Amygdala (tissue), 56 donors: ENCODE measurements at regions not wholly inside any gene's neighbourhood (a gene's known extent, or its start where the extent isn't known, plus 50 kb on each side); places are given as distances from the start of the nearest gene placed in this dataset.

ENCODE experiments used
- DNase-seq, 56 donors: peaks; one replicate each; lab custom pipeline; 2025; lab: John Stamatoyannopoulos, UW

- no peak for DNase-seq
These were observed 500.3 kb upstream of the SMIM21 start for GRCh38 chr18:75927791-75928190.

- no peak for DNase-seq
These were observed 499.3 kb upstream of the SMIM21 start for GRCh38 chr18:75926811-75927210.

GRCh38 chr18:75923169-75923568, 495.7 kb upstream of the SMIM21 start:
- peak in 11 of 56 donors; percentile 5 to 52 (median 10) for DNase-seq

- no peak for DNase-seq
These were observed 489.1 kb upstream of the SMIM21 start for GRCh38 chr18:75916624-75916982.

- DNase-seq: peak in 41 of 56 donors; percentile 5 to 69 (median 39)
These were observed 488.6 kb upstream of the SMIM21 start for GRCh38 chr18:75915941-75916623.

GRCh38 chr18:75912829-75913228, 485.3 kb upstream of the SMIM21 start:
- DNase-seq: no peak

GRCh38 chr18:75904416-75904815, 476.9 kb upstream of the SMIM21 start:
- no peak for DNase-seq

- DNase-seq: no peak
These were observed 471.1 kb upstream of the SMIM21 start for GRCh38 chr18:75898651-75899050.

GRCh38 chr18:75897386-75897785, 469.9 kb upstream of the SMIM21 start:
- no peak for DNase-seq

- no peak for DNase-seq
These were observed 469.4 kb upstream of the SMIM21 start for GRCh38 chr18:75896865-75897264.

- no peak for DNase-seq
These were observed 467.6 kb upstream of the SMIM21 start for GRCh38 chr18:75895135-75895534.

GRCh38 chr18:75884728-75885127, 457.2 kb upstream of the SMIM21 start:
- DNase-seq: no peak

GRCh38 chr18:75880925-75881504, 453.5 kb upstream of the SMIM21 start:
- DNase-seq: no peak

GRCh38 chr18:75880266-75880665, 452.8 kb upstream of the SMIM21 start:
- DNase-seq: no peak

GRCh38 chr18:75879196-75879595, 451.7 kb upstream of the SMIM21 start:
- DNase-seq: no peak

- no peak for DNase-seq
These were observed 448.1 kb upstream of the SMIM21 start for GRCh38 chr18:75875559-75875958.

- no peak for DNase-seq
These were observed 447.0 kb upstream of the SMIM21 start for GRCh38 chr18:75874401-75875089.

- DNase-seq: no peak
These were observed 444.1 kb upstream of the SMIM21 start for GRCh38 chr18:75871596-75871995.

GRCh38 chr18:75869162-75869561, 441.7 kb upstream of the SMIM21 start:
- no peak for DNase-seq

- DNase-seq: no peak
These were observed 440.5 kb upstream of the SMIM21 start for GRCh38 chr18:75868031-75868430.

- no peak for DNase-seq
These were observed 438.1 kb upstream of the SMIM21 start for GRCh38 chr18:75865639-75866038.

GRCh38 chr18:75864816-75865215, 437.3 kb upstream of the SMIM21 start:
- no peak for DNase-seq
